HG02852 (cell line): ENCODE measurements at regions not wholly inside any gene's neighbourhood (a gene's known extent, or its start where the extent isn't known, plus 50 kb on each side); places are given as distances from the start of the nearest gene placed in this dataset.

ENCODE experiments used
- ATAC-seq: cut with Tn5 transposase; IDR thresholded peaks from one replicate; pipeline ENCODE4 v1.9.1; 2021; ENCODE audit warnings: mild to moderate bottlenecking, moderate library complexity; ENCODE audit not compliant: unreplicated experiment

DNA sequence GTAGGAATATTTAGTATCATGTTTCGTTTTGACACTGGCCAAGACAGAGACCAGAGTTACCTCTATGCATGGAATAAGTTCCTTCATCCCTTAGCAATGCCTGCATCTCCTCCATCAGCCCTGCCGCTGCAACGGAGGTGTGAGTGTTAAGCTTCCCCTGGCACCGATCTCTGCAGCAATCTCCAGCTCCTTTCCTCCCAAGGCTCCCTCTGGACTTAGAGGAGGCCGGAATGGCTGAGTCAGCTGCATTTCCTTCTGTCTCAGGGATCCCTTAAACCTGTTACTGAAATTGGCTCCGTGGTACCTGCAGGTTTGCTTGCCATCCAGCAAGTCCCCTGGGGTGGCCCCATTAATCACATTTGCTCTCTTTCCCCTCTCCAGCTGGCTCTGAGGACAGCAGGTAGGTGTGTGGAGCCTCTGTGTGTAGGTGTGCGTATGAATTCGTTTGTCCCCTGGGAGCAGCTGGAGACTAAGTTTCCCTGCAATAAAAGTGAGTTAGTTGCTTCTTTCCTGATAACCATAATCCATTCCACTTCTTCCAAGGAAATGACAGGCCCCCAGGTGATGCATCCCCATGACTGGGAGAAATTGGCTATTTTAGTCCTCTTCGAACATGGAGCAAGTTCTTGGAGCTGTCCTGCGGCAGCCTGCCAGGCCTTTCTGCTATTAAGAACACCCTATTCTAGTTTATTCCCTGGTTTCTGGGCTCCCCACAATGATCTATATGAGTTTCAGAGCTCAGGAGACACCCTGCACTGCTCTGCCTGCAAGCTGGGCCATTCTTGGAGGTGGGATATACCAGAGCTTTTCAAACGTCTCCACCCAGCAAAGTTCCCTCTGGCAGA, 457.2 kb upstream of the CADM1 start:
- no peak for ATAC-seq

DNA sequence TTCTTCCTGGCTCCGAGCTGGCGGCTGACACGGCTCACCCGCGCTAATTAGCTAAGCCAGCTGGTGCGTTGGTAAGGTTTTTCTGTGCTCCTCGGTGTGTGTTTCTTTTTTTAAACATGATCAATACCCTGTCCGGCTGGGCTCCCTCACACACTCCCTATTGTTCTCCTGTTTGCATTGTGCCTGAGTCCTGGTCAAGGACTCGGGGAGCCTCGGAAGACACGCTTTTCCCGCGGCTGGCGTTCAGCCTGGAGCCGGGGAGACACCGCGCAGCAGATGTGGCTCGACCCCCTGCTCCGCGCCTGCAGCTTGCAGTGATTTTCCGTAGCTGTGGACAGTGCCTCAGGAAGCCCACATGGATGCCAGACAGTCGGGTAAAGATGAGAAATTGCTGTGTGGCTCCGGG, 454.9 kb upstream of the CADM1 start:
- ATAC-seq = no peak

DNA sequence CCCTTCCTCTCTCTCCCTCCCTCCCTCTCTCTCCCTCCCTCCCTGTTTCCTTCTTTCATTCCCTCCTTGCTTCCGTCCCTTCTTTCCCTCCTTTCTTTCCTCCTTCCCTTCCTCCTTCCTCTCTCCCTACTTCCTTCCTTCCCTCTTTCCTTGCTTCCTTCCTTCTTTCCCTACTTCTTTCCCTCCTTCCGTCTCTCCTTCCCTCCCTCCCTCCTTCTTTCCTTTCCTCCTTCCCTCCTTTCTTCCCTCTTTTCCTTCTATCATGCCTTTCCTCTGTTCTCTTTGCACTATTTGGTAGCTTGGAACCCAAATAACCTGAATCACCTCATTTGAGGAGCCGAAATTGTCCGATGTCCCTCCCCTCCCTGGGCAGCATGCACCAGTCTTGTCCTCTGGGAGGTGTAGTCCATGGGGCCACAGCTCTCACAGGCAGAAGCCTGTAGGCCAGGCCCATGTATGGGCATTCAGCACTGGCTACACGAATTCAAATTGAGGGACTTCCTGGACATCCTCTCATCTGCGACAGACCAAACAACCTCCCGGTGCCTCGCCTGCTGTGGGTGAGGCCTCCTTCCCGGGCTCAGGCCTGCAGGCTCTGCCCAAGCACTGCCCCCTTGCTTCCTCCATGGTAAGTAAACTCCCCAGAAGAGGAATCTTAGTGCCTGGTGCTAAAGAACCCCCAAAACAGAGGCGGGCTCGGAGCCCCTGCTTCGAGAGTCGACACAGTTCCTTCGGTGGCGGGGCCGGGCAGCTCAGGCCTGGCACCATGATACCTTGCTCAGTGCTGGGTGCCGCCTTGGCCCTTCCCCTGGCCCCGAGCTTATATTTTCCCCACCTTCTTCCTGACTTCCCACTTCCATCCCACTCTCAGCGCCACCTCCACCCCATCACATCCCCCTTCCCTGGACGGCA, 454.1 kb upstream of the CADM1 start:
- no peak for ATAC-seq

DNA sequence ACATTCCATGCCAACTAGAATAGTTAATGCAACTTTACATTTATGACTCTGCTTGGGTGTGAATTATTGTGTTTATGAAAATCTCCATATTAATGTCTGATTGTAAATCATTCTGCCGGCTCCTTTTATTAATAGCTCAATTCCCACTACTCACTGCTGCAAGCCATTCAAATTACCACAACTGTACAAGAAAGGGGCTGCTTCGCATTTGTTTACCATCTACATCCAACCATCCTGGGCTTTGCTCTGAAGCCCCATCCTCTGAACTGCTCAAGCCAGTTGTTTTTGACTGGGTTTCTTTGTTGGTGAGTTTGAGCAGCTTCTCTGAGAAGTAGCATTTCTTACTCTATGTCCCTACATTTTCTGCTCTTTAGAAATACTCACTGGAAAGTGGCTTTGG, 451.6 kb upstream of the CADM1 start:
- ATAC-seq = no peak

DNA sequence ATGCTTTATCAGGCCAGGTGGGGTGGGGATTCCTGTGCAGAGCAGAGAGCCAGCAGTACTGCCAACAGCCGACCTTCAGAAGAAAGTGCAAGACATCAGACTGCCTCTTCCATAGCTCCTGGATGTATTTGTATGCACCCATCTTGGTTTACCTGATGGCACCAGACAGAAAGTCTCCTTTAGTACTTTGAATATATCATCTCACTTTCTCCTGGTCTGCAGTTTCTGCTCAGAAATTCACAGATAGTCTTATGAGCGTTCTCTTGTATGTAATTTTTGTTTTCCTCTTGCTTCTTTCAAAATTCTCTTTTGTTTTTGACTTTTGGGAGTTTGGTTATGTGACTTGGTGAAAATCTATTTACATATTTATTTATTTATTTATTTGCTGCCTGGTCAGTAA, 446.4 kb upstream of the CADM1 start:
- no peak for ATAC-seq

DNA sequence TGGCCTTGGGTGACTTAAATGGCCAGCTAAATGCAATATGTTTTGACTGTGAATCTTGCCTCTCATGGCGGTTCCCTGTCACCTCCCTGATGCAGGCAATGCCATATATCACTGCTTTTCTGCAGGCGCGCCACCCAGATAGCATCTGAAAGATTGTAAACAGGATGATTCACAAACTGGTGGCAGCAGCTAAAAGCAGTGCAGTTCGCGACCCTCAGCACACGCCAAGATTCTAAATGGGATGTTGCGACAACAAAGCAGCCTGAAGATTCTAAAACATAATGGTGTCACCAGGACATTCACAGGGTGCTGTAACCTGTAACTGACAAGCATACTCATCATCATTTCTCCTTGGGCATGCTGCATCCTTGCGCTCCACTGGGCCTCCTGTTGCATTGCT, 440.4 kb upstream of the CADM1 start:
- ATAC-seq = no peak

DNA sequence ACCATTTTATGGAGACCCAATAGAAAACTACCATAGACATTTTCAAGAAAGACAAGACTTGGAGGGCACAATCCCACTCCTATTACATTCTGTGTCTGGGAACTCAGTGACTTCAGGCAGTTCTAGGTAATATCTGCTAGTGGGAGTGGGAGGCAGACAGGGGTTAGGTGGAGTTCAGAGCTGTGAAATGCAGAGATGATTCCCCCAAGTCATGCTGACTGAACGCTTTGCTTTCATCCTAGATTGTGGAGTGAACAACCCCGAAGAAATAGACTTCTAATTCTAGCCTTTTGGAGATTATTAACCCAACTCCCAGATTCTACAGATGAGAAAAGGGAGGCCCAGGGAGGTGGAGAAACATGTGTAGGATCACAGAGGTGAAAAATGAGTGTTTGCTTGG, 437.8 kb upstream of the CADM1 start:
- ATAC-seq = no peak

DNA sequence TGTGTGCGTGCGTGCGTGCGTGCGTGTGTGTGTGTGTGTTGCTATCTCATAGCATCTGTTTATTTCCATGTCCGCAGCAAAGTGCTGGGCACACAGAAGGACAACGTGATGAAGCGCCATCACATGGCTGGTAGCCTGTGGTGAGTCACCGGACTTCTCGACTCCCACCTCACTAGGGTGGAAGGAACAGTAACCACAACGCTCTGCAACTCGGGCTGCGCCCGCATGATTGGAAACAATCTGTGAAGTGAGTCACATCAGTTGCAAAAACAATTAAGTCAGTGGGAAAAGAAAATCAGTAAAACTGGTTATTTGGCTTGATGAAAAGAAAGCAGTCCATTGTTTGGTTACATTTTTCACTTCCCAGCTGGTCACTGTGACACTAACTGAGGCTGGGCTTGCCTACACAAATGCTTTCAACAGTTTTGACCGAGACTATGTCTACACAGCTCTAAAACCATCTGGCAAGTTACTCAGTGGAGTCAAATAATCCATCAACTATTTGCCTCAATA, 437.3 kb upstream of the CADM1 start:
- ATAC-seq = no peak

DNA sequence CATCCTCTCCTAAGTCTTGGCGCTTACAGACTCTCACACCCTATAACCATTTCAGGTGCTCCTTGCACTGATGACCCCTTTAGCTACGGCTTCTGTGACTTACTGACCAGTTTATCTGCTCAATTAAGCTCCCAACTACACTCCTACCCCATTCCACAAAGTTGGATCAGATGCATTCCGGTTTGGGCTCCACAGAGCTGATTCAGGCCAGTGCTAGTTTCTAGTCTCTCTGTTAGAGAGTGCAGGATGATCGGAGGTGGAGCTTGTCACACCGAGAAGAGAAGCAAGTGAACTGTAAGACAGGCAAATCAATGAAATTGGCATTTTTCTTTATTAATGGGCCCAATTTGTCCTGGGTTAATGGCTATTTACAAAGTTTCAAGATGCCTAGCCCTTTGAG, 436.8 kb upstream of the CADM1 start:
- ATAC-seq = no peak

DNA sequence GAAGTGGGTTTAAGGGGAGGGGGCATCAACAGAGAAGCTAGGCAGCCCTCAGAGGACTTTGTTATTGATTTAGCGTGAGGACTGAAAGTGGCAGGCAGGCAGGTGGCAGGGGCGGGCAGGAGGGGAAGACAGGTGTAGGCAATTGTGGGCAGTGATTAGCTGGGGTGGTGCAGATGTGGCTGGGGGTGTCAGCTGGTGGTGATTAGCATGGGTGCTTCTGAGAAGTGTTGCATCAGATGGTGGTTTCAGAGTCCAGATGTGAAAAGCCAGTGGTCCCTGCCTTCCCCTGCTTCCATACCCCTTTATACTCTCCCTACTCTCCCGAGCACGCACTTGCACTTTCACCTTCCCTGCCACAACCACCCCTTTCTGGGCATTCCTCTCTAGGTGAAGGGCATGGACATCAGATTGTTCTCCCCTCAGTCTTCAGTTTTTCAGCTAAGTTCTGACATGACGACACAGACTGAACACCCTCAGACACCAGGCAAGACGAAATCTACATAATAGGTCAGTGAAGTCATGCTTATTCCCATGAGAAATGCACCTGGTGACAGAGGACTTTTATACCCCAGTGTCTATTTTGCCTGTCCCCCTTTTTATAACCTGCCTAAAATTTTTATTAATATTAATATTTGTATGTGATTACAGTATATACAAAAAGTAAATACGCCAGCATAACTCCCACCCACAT, 435.7 kb upstream of the CADM1 start:
- ATAC-seq = no peak

DNA sequence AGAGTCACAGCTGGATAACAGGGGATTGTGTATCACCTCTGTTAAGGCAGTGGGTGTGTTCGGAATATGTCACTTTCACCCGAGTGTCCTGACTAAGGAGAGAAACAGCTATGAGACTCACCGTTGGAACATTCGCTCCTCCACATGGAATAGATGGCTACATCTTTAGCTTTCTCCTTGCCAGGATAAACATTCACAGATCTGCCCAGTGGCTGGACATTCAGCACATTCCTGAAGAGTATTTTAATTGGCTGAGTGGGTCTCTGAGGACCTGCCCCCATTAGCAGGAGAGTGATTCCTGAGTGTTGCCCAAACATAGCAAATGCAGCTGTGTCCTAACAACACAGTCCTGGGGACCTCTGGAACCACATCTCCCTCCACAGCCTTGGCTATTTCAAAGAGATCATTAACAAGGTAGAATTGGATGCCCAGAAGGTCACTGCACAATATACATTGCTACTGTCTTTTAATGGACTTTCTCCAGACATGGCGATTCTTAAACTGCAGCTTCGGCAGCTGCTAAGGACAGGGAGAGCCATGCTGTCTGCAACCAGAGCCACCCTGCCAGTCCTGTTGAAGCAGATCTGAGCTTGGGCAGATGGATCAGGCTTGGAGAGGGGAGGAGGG, 435.0 kb upstream of the CADM1 start:
- ATAC-seq = no peak

DNA sequence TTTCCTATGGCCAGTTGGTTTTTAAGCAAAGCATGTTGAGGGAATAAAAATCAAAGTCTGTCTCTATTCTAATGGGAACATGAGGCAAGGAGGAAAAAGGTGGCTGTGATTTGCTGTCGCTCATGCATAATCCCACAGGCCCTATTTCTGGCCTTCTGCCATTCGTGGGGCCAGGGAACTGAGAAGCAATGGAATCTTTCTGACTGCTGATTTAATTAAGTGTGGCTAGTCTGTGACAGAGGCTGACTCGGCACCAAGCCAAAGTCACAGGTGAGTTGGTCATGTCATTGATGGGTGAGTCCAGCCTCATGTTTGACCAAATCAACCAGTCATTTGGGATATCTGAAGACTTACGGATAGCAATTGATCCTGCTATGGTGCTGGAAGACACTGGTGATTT, 429.3 kb upstream of the CADM1 start:
- ATAC-seq = no peak

DNA sequence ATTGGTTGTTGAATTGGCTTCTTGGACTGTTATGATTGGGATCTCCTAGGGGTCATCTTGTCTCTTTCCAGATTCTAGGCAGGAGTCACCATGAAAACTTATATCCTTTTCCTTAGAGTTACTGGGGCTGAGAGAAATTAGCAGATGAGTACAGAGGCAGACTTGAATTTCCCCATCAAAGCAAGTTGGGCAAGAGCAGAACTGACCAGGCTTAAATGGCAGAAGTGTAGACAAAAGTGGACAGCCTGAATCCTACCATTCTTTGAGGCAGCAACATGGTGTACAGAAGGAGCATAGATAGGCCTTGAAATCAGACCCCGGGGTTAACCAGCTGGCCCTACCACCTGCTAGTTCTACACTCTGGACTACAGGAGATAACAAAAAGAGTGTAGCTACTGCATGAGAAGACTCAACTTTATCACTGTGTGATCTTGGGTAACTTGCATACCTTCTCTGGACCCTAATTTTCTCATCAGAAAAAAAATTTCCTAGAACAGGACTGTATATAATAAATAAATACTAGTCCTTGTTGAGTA, 427.4 kb upstream of the CADM1 start:
- ATAC-seq = no peak

DNA sequence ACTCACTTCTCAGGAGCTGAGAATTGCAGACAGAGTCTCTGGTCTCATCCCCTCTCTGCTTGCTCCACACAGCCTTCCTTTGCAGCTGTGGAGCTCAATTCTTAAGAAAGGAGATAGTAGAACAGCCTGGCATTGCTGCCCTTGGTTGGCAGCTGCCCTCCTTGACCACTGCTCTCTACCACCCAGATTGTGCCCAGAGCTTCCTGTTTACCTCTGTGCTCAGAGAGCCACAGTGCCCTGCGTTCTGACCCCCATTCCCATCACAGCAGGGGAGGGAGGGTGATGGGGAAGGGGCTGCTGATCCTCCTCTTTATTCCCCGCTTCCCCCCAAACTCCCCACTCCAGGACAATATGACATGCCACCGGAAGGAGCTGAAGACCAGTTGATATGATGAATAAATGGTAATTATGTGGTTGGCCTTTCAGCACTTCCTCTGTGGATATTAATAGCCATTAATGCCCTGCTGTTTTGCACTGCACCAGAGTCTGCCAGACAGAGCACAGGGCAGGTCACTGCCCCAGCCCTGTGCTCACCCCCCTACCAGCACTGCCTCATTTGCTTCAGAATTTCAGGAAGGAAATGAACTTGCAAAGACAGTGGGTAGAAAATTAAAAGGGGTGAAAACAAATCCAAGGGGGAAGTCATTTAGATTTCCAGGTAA, 426.8 kb upstream of the CADM1 start:
- ATAC-seq = no peak

DNA sequence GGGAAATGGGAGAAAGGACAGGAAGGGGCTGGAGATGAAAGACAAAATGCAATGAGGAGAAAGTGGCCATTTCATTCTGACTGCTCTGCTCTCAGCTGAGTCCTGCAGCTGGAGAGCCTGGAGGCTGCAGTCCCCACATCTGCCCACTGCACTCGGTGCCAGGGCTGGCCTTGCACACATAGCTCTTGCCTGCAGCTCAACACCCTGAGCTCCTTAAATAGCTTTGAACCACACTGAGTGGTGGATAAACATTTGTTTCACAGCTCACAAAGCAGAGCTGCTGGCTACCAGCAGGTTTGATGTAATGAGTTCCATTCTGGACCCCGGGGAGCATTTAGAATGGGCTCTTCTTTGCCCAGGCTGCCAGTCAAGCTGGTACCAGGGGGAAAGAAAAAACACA, 426.1 kb upstream of the CADM1 start:
- ATAC-seq = no peak

DNA sequence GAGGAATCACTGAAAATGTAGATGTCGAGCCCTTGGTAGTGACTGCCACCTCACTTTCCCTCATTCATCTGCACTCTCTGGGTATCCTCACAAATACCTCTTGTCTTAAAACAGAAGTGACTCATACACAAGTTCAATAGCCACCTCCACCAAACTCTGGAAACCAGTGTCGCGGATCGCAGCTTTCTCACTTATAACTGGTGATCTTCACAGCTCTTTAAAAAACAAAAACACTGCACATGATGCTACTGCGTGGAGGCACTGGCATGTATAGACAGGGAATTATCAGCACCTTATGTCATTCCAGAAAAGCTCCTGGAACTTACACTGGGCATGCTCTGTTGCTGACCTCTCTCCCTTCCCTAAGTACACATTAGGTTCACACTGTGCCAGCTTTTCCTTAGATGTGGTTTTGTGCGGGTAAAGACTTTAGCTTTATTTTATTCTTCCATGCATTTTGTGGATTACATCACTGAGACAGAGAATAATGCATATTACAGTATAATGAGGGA, 425.5 kb upstream of the CADM1 start:
- peak; percentile 25 for ATAC-seq

DNA sequence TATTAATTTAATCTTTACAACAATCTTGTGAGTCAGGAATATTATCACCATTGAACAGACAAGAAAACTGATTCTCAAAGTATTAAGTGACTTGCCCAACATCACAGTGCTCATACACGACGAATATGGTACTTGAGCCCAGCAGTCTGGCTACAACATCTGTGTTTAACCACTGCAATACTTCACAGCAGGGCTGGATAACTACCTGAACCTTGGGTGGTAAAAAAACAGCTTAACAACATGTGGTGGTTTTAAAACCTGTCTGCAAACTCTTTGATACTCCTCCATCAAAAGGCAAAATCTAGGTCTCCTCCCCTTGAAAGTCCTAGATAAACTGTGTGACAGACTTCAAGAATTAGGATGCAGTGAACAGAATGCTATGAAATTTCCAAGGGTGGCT, 424.6 kb upstream of the CADM1 start:
- no peak for ATAC-seq

DNA sequence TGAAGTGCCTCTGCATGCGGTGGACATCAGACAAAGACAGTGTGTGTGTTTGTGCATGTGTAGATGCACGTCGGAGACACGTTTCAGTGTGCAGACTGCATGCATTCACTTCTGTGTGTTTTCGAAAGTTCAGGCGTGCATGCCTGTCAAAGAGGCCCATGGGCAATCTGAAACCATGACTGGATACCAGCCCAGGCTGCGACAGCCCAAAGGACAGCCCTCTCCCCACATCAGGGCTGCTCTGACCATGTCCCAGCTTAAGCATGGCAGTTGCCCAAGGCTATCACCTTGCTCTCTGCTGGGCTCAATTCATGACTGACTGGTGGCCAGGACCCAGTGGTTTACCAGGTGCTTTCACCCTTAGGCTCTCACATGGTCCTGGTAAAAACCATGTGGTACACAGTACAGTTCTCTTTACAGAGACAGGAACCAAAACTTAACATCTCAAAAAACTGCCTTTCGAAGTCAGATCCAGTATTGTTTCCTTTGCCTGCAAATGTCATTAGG, 423.7 kb upstream of the CADM1 start:
- ATAC-seq = peak; percentile 33

DNA sequence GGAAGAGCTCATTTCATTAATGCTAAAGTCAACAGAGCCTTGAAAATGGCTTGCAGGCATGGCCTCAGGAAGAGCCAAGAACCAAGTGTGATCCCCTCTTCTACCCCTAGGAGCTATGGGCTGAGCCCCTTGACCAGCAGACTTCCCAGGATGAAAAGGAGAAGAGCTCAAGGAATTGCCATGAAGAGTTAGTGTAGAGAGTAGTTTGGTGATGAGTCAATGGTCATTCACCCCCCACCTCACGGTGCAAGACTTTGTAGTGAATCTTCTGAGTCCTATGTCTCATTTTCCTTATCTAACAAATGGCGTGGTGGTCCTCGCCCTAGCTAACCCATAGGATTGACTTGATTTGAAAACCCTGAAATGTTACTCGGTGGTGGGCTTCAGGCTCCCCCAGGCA, 422.4 kb upstream of the CADM1 start:
- no peak for ATAC-seq

DNA sequence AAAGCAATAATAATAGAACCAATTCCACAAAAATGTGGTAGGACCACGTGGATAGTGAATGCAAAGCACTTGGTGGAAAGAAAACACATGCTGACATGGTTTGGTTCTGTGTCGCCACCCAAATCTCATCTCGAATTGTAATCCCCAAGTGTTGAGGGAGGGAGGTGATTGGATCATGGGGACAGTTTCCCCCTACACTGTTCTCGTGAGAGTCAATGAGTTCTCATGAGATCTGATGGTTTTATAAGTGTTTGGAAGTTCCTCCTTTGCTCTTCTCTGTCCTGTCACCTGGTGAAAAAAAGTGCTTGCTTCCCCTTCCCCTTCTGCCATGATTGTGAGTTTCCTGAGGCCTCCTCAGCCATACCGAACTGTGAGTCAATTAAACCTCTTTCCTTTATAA, 421.9 kb upstream of the CADM1 start:
- no peak for ATAC-seq
